ENCODE measurements at regions not wholly inside any gene's neighbourhood (a gene's known extent, or its start where the extent isn't known, plus 50 kb on each side); places are given as distances from the start of the nearest gene placed in this dataset.
"Not testable (repeated sequence)": the region's sequence is repeated elsewhere in the genome, so short reads cannot be mapped to it uniquely, and the experiment has no call there.

- no peak for DNase-seq (ENCODE audit: low read depth, low spot score)
- TF ChIP-seq CTCF (IDR thresholded peaks at IDR 0.05; ENCODE audit: low read depth, low read length): no peak
- in situ Hi-C loops (cut with HindIII; ENCODE audit: low sequenced_read_pairs): no loop called here
Observed at GRCh38 chr11:16598032-16598431, 140.4 kb upstream of the C11orf58 start.

GRCh38 chr11:16596231-16596630, 142.2 kb upstream of the C11orf58 start:
- TF ChIP-seq CTCF (IDR thresholded peaks at IDR 0.05; ENCODE audit: low read depth, low read length): no peak
- no peak overlapping the region for H3K4me3 ChIP-seq (ENCODE audit: low read depth, low read length)
- in situ Hi-C loops (cut with HindIII; ENCODE audit: low sequenced_read_pairs): no loop called here
- no peak for DNase-seq (ENCODE audit: low read depth, low spot score)

More at GRCh38 chr11:16598032-16598431, 140.4 kb upstream of the C11orf58 start:
- H3K4me3 ChIP-seq (ENCODE audit: low read depth, low read length): no peak overlapping the region

GRCh38 chr11:16591157-16591556, 147.3 kb upstream of the C11orf58 start:
- TF ChIP-seq CTCF (IDR thresholded peaks at IDR 0.05; ENCODE audit: low read depth, low read length): no peak
- H3K4me3 ChIP-seq (ENCODE audit: low read depth, low read length): no peak overlapping the region
- in situ Hi-C loops (cut with HindIII; ENCODE audit: low sequenced_read_pairs): no loop called here
- DNase-seq (ENCODE audit: low read depth, low spot score): no peak

GRCh38 chr11:16587670-16588069, 150.8 kb upstream of the C11orf58 start:
- no peak overlapping the region for H3K4me3 ChIP-seq (ENCODE audit: low read depth, low read length)
- in situ Hi-C loops (cut with HindIII; ENCODE audit: low sequenced_read_pairs): no loop called here
- DNase-seq (ENCODE audit: low read depth, low spot score): no peak
- no peak for TF ChIP-seq CTCF (IDR thresholded peaks at IDR 0.05; ENCODE audit: low read depth, low read length)

- in situ Hi-C loops (cut with HindIII; ENCODE audit: low sequenced_read_pairs): no loop called here
- TF ChIP-seq CTCF (IDR thresholded peaks at IDR 0.05; ENCODE audit: low read depth, low read length): no peak
Observed at GRCh38 chr11:16584569-16584968, 153.9 kb upstream of the C11orf58 start.

GRCh38 chr11:16581078-16581477, 157.4 kb upstream of the C11orf58 start:
- in situ Hi-C loops (cut with HindIII; ENCODE audit: low sequenced_read_pairs); H3K4me3 ChIP-seq (ENCODE audit: low read depth, low read length); DNase-seq (ENCODE audit: low read depth, low spot score): not testable (repeated sequence)

More at GRCh38 chr11:16584569-16584968, 153.9 kb upstream of the C11orf58 start:
- no peak for DNase-seq (ENCODE audit: low read depth, low spot score)
- H3K4me3 ChIP-seq (ENCODE audit: low read depth, low read length): no peak overlapping the region

GRCh38 chr11:16577490-16577889, 161.0 kb upstream of the C11orf58 start:
- no peak overlapping the region for H3K4me3 ChIP-seq (ENCODE audit: low read depth, low read length)
- no peak for DNase-seq (ENCODE audit: low read depth, low spot score)
- in situ Hi-C loops (cut with HindIII; ENCODE audit: low sequenced_read_pairs): no loop called here
- TF ChIP-seq CTCF (IDR thresholded peaks at IDR 0.05; ENCODE audit: low read depth, low read length): no peak

- DNase-seq (ENCODE audit: low read depth, low spot score); in situ Hi-C loops (cut with HindIII; ENCODE audit: low sequenced_read_pairs); H3K4me3 ChIP-seq (ENCODE audit: low read depth, low read length): not testable (repeated sequence)
Observed at GRCh38 chr11:16574889-16575288, 163.6 kb upstream of the C11orf58 start.
